ENCODE measurements at regions not wholly inside any gene's neighbourhood (a gene's known extent, or its start where the extent isn't known, plus 50 kb on each side); places are given as distances from the start of the nearest gene placed in this dataset.

DNA sequence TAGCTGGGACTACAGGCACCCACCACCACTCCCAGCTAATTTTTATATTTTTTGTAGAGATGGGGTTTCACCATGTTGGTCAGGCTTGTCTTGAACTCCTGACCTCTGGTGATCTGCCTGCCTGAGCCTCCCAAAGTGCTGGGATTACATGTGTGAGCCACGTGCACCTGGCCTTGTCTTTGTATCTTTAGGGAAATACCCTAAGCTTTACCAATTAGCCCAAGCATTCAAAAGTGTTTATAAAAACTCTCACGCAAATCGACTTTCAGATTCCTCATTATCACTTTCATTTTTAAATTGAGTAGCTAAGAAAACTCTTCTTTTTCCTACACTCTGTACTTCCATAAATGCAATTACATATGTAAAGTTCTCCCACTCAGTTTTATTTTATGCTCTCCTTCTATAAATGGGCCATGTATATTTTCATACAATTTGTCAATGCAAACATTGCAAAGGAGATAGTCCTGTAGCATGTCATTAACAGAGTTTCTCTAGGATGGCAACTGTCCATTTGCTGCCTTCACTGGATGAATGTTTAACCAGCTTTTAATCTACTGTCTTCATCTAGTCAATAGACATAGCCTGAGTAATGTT is 326.2 kb upstream of the LRATD1 start:
- H3K27me3 Mint-ChIP-seq = no peaks in the 10 kb centered on the region
- no peaks in the 10 kb centered on the region for H3K4me1 Mint-ChIP-seq (ENCODE audit: low read depth)
- H3K27ac Mint-ChIP-seq = no peak overlapping the region
- no peaks in the 10 kb centered on the region for H3K36me3 Mint-ChIP-seq
- H3K4me3 Mint-ChIP-seq = no peak overlapping the region
- no peaks in the 10 kb centered on the region for H3K9me3 Mint-ChIP-seq (ENCODE audit: low read depth)

DNA sequence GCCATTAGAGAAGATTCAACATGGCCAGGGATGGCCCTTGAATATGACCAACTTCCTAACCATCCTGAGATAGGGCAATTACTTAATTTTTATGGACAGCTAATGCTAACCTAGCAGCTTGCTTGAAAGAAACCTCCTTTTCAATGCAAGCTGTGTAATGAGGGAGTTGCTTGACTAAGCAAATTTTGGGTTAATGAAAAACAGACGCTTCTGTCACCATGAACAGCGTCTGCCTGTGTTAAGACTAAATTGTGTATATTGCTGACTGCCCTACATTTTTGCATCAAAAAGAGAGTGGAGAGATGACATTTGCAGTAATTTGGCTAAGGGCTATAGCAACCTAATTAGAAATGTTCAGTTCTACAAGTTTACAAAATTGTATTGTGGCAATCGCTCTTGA is 319.2 kb upstream of the LRATD1 start:
- Mint-ChIP-seq H3K9me3 (ENCODE audit: low read depth) (peaks cover 3% of the 10 kb centered on the region), H3K27ac (no peak overlapping the region), H3K4me1 (ENCODE audit: low read depth) (no peaks in the 10 kb centered on the region), H3K27me3 (no peaks in the 10 kb centered on the region), H3K4me3 (no peak overlapping the region), H3K36me3 (no peaks in the 10 kb centered on the region)

DNA sequence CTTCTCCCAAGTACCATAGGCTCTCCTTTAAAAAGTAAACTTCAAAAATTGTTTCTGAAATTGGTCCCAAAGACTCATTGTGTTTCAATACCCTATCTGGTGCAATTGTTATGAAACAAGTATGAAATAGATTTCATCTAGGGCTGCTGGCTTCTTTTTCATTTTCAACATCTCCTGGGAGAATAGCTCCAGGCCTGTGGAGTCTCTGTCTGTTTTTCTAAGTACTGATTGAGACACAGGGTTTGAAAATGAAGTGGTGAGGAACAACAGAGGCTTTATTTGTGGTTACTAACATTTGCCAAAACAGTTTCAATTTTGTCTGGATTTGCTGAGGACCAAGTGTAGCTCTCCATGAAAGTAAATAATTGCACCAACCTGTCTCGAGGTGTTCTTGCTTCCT is 315.9 kb upstream of the LRATD1 start:
- no peak overlapping the region for H3K4me3 Mint-ChIP-seq
- no peaks in the 10 kb centered on the region for H3K36me3 Mint-ChIP-seq
- H3K9me3 Mint-ChIP-seq (ENCODE audit: low read depth) = peaks cover 8% of the 10 kb centered on the region
- H3K27ac Mint-ChIP-seq = no peak overlapping the region
- no peaks in the 10 kb centered on the region for H3K4me1 Mint-ChIP-seq (ENCODE audit: low read depth)
- H3K27me3 Mint-ChIP-seq = no peaks in the 10 kb centered on the region

DNA sequence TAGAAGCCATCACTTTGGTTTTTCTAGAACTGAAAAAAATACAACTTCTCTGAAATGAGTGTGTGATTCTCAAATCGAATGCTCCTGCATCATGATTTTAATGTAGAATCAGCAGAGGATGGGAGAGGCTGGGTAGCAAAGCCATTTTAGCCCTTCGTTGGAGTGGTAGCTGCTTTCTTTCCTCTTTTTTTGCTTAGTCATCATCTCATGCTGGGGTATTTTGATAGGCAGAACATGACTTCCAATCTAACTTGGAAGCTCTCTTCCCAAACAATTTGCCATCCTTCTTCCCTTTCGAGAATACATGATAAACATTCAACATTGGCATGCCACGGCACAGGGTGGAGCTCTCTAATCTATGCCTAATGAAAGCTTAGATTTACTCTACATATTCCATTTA is 311.2 kb upstream of the LRATD1 start:
- no peak overlapping the region for H3K27ac Mint-ChIP-seq
- H3K27me3 Mint-ChIP-seq = no peaks in the 10 kb centered on the region
- no peak overlapping the region for H3K4me3 Mint-ChIP-seq
- H3K9me3 Mint-ChIP-seq (ENCODE audit: low read depth) = peaks cover 5% of the 10 kb centered on the region
- H3K4me1 Mint-ChIP-seq (ENCODE audit: low read depth) = no peaks in the 10 kb centered on the region
- H3K36me3 Mint-ChIP-seq = no peaks in the 10 kb centered on the region

DNA sequence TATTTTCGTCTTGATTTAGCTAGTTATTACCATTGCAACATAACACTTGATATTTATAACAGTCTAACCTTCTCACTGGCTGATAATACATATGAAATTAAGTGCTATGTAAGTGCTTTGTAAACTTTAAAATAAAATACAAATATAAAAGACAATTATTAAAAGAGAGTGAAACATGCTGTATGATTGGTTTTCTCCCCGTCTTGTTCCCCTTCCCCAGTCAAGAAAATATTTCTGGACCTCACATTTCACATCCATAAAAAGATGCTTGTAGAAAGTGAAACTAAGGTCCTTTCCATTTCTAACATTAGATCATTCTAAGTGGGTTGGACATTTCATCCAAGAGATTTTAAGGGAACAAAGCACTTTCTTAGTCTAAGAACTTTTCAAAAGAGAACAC is 310.2 kb upstream of the LRATD1 start:
- Mint-ChIP-seq H3K36me3 (no peaks in the 10 kb centered on the region), H3K27ac (no peak overlapping the region), H3K4me1 (ENCODE audit: low read depth) (no peaks in the 10 kb centered on the region), H3K4me3 (no peak overlapping the region), H3K9me3 (ENCODE audit: low read depth) (peaks cover 5% of the 10 kb centered on the region), H3K27me3 (no peaks in the 10 kb centered on the region)

DNA sequence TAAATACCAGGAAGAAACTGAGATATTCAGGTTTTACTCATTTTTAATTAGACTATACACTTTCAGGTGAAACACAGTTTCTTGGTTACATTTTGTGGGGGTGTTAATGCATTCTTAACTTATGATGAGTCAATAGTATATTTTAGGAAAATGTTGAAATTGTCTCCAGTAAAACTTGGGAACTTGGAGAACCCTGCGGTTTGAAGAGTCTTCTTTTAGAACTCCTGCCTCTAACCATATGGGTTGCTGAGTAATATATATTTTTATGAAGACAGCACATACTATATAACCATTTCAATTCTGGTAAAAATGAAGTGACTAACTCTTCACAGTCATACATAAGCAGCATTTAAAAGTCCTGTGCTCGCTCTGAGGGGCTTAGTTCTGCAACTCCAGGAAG is 308.2 kb upstream of the LRATD1 start:
- no peaks in the 10 kb centered on the region for H3K4me1 Mint-ChIP-seq (ENCODE audit: low read depth)

DNA sequence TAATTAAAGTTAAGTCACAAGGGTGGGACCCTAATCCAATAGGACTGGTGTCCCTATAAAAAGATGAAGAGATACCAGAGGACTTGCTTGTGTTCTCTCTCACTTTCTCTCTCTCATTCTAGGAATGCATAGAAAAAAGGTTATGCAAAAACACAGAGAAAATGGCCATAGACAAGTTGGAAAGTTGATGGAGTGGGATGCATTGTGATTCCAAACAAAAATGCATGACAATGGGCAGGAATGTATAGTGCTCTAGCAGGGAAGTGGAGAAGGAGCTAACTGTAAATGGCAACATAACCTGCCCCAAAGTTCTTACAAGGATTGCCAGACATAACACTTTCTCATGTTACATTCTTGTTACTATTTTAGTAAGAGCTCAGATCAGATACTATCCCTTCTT is 301.6 kb upstream of the LRATD1 start:
- no peak overlapping the region for H3K27ac Mint-ChIP-seq
- no peak overlapping the region for H3K4me3 Mint-ChIP-seq
- H3K9me3 Mint-ChIP-seq (ENCODE audit: low read depth) = peaks cover 15% of the 10 kb centered on the region

More for the DNA sequence above, 308.2 kb upstream of the LRATD1 start:
- no peak overlapping the region for H3K4me3 Mint-ChIP-seq
- peaks cover 13% of the 10 kb centered on the region for H3K9me3 Mint-ChIP-seq (ENCODE audit: low read depth)
- H3K27ac Mint-ChIP-seq = no peak overlapping the region
- H3K36me3 Mint-ChIP-seq = no peaks in the 10 kb centered on the region
- H3K27me3 Mint-ChIP-seq = no peaks in the 10 kb centered on the region

DNA sequence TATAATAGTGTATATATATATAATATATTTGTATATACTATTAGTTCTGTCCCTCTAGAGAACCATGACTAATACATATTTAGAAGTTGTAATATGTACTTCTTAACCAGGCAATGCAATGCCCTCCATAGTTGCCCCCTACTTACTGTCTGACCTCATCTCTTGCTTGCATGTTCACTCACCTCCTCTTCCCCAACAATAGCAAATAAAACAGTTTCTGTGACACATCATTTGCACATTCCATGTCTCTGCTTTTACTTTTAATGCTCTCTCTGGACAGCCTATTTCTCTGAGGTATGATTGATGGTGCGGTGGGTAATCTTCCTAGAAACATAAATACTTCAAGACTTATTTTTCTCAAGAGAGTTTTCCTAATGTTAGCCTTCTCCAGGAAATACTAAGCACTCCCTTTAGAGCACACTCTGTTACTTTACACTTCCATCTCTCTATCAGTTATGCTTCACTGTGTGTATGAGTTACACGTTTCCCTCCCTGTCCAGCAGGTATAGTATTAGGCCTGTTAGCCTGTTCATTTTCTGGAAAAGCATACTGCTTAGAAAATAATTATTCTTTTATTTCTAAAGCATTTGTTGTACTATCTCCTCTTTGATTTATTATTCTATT is 295.6 kb upstream of the LRATD1 start:
- H3K4me1 Mint-ChIP-seq (ENCODE audit: low read depth) = no peaks in the 10 kb centered on the region
- no peaks in the 10 kb centered on the region for H3K36me3 Mint-ChIP-seq
- no peak overlapping the region for H3K4me3 Mint-ChIP-seq
- H3K27ac Mint-ChIP-seq = no peak overlapping the region
- H3K9me3 Mint-ChIP-seq (ENCODE audit: low read depth) = peaks cover 8% of the 10 kb centered on the region
- H3K27me3 Mint-ChIP-seq = peaks cover 2% of the 10 kb centered on the region

More for the DNA sequence above, 301.6 kb upstream of the LRATD1 start:
- peaks cover 2% of the 10 kb centered on the region for H3K27me3 Mint-ChIP-seq
- H3K4me1 Mint-ChIP-seq (ENCODE audit: low read depth) = no peaks in the 10 kb centered on the region
- H3K36me3 Mint-ChIP-seq = no peaks in the 10 kb centered on the region

DNA sequence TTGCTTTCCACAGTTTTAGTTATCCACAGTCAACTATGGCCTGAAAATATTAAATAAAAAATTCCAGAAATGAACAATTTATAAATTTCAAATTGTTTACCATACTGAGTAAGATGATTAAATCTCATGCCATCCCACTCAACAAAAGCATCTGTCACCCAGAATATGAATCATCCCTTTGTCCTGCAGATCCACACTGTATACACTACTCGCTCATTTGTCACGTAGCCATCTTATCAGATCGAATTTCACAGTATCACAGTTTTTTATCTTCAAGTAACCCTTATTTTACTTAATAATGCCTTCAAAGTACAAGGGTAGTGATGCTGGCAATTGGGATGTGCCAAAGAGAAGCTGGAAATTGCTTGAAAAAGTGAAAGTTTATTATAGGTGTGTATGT is 291.8 kb upstream of the LRATD1 start:
- Mint-ChIP-seq H3K4me3 (no peak overlapping the region), H3K4me1 (ENCODE audit: low read depth) (no peaks in the 10 kb centered on the region), H3K36me3 (no peaks in the 10 kb centered on the region), H3K27me3 (no peaks in the 10 kb centered on the region), H3K9me3 (ENCODE audit: low read depth) (peaks cover 3% of the 10 kb centered on the region), H3K27ac (no peak overlapping the region)

DNA sequence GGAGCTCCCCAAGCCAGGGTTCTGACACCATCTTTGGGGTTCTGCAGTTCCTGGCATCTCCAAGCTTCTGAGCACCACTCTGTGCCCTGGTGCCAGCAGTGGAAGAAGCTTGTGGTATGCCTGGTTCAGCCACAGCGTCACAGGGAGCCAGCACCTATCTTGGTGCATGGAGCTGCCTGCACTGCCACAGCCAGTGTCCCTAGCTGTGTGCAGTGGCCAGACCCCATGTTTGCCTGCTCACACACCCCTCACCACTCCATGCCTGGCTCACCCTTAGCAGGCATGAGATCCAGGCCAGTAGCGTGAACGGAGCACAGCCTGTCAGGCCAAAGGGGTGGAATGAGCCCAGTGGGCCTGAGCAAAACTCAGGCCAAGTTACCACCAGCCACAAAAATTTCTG is 290.2 kb upstream of the LRATD1 start:
- Mint-ChIP-seq H3K27me3 (no peaks in the 10 kb centered on the region), H3K4me1 (ENCODE audit: low read depth) (no peaks in the 10 kb centered on the region), H3K27ac (no peak overlapping the region), H3K36me3 (no peaks in the 10 kb centered on the region), H3K4me3 (no peak overlapping the region), H3K9me3 (ENCODE audit: low read depth) (no peaks in the 10 kb centered on the region)

DNA sequence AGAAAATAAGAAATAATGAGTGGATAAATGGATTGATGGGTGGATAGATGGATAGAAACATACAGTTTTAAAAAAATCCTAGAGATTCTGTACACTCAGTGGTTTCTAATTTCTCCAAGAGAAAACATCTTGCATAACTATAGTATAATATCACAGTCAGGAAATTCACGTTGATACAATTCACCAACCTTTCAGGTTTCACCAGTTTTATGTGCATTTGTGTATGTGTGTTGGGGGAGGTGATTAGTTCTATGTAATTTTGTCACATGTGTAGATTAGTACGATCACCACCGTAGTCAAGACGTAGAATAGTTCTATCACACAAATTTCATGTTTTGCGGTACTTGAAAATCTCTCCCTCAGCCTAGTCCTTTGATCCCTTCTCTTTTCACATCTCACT is 288.2 kb upstream of the LRATD1 start:
- H3K9me3 Mint-ChIP-seq (ENCODE audit: low read depth) = no peaks in the 10 kb centered on the region

DNA sequence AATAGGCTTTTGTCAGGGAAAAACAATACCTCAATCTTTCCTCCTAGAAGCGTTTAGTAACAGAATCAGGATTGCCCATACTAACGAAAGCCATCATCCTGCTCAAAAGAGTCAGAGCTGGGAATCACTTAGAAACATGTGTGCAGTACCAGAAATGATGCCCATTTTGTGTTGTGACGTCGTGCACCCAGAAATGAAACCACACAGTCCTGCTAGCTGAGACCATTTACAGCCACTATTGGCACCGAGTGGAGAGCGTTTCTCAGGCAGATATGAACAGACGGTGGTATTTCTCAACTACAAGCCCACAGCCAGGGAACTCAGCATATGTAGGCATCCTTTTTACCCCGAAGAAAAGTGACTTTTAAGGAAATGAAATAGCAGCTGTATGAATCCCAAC is 284.3 kb upstream of the LRATD1 start:
- no peaks in the 10 kb centered on the region for H3K27me3 Mint-ChIP-seq

More for the DNA sequence above, 288.2 kb upstream of the LRATD1 start:
- Mint-ChIP-seq H3K27ac (no peak overlapping the region), H3K27me3 (no peaks in the 10 kb centered on the region), H3K36me3 (no peaks in the 10 kb centered on the region), H3K4me1 (ENCODE audit: low read depth) (no peaks in the 10 kb centered on the region), H3K4me3 (no peak overlapping the region)

DNA sequence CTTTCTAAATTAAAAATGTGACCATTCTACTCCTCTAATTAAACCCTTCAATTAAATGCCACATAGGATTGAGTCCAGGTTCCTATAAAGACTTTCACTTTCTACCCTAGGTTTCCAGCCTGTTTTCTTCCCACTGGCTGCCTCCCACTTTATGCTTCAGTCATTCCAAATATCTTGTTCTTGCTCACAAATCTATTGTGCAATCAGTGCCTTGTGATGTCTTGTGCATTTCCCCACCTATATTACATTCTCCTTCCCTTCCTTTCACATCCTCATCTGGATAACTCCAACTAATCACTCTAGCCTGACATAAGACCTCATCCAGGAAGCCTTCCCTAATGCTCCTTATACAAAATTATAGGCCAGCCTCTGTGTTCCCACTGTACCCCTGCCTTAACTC is 281.7 kb upstream of the LRATD1 start:
- Mint-ChIP-seq H3K9me3 (ENCODE audit: low read depth) (no peaks in the 10 kb centered on the region), H3K36me3 (no peaks in the 10 kb centered on the region), H3K27ac (no peak overlapping the region), H3K4me1 (ENCODE audit: low read depth) (no peaks in the 10 kb centered on the region), H3K27me3 (no peaks in the 10 kb centered on the region), H3K4me3 (no peak overlapping the region)

More for the DNA sequence above, 284.3 kb upstream of the LRATD1 start:
- no peaks in the 10 kb centered on the region for H3K4me1 Mint-ChIP-seq (ENCODE audit: low read depth)
- H3K27ac Mint-ChIP-seq = no peak overlapping the region
- H3K4me3 Mint-ChIP-seq = no peak overlapping the region
- H3K36me3 Mint-ChIP-seq = no peaks in the 10 kb centered on the region
- H3K9me3 Mint-ChIP-seq (ENCODE audit: low read depth) = no peaks in the 10 kb centered on the region

DNA sequence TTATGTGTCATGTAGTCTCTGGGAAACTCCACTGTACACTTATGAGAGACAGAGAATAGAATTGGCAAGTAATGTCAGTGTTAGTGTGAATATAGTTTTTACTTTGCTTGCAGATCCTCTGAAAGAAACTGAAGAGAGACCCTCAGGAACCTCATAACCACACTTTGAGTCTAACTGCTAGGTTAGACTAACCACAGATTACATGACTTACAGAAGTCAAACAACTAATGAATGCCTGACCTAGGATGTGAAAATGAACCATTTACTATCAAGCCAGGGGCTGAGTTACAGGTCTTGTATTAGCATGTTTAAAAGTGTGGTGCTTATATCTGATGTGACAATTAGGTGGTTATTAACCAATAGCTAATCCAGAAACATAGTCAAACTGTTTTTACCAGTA is 280.4 kb upstream of the LRATD1 start:
- Mint-ChIP-seq H3K9me3 (ENCODE audit: low read depth) (no peaks in the 10 kb centered on the region), H3K27ac (no peak overlapping the region), H3K27me3 (no peaks in the 10 kb centered on the region), H3K36me3 (no peaks in the 10 kb centered on the region), H3K4me3 (no peak overlapping the region), H3K4me1 (ENCODE audit: low read depth) (no peaks in the 10 kb centered on the region)

DNA sequence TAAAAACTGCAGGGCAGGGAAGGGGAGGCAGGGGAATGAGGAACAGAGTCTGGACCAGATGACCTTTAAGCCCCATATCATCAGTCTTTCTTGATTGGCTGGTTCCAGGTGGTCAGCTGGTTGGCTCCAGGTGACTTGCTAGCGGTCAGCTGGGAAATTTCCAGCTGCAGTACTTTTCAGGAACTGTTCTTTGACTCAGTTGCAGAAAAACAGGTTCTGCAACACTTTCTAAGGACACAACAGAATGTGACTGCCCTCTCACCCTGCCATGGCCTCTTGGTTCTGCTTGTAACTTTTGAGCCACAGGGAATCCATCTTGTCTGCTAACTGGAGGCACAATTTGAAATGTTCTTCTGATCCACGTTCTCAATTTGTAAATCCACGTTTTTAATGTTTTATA is 278.3 kb upstream of the LRATD1 start:
- no peak overlapping the region for H3K4me3 Mint-ChIP-seq
- H3K27me3 Mint-ChIP-seq = no peaks in the 10 kb centered on the region
- H3K9me3 Mint-ChIP-seq (ENCODE audit: low read depth) = peaks cover under 1% of the 10 kb centered on the region
- no peaks in the 10 kb centered on the region for H3K4me1 Mint-ChIP-seq (ENCODE audit: low read depth)
- no peak overlapping the region for H3K27ac Mint-ChIP-seq
- no peaks in the 10 kb centered on the region for H3K36me3 Mint-ChIP-seq

DNA sequence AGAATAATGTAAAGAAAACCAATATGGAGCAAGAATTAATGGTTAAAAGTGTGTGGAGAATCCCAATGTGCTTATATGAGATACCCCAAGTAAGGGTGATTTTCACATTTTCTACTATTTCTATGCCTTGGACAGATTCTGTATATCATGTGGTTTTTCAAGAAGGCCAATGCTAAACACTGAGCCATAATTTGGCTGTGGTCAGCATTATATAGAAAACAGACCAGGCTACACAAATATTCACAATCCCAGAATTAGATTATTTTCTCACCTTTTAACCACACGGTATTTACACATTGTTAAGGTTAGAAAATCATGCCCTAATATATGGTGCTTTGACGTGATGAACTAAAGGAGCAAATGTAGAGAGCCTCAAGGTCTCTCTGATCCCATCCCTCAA is 277.4 kb upstream of the LRATD1 start:
- H3K9me3 Mint-ChIP-seq (ENCODE audit: low read depth) = peaks cover 4% of the 10 kb centered on the region
- H3K27ac Mint-ChIP-seq = no peak overlapping the region
- H3K4me1 Mint-ChIP-seq (ENCODE audit: low read depth) = no peaks in the 10 kb centered on the region
- no peak overlapping the region for H3K4me3 Mint-ChIP-seq
- H3K36me3 Mint-ChIP-seq = no peaks in the 10 kb centered on the region
- H3K27me3 Mint-ChIP-seq = no peaks in the 10 kb centered on the region

All from activated naive CD8-positive, alpha-beta T cell (primary cell).